Fibroblast of lung (primary cell): ENCODE measurements at regions not wholly inside any gene's neighbourhood (a gene's known extent, or its start where the extent isn't known, plus 50 kb on each side); places are given as distances from the start of the nearest gene placed in this dataset.

Experiments
- EZH2 ChIP-seq: IDR thresholded peaks from 2 replicates; pipeline ENCODE4 v1.5.1; 2012; ENCODE audit warnings: low read length, control low read depth, mild to moderate bottlenecking; ENCODE audit errors: missing control alignments
- TF ChIP-seq, protein P1 (sequence below), 2 donors: IDR thresholded peaks in 1 of 2; conservative IDR thresholded peaks in 1 of 2; 1 replicate in 1 of 2; 2 replicates in 1 of 2; pipeline ENCODE4 v1.5.1; 2011 to 2012; ENCODE audit warnings: low read length in 2 of 2, control low read depth in 1 of 2, inconsistent platforms in 1 of 2, low read depth in 1 of 2, mild to moderate bottlenecking in 1 of 2

DNA sequence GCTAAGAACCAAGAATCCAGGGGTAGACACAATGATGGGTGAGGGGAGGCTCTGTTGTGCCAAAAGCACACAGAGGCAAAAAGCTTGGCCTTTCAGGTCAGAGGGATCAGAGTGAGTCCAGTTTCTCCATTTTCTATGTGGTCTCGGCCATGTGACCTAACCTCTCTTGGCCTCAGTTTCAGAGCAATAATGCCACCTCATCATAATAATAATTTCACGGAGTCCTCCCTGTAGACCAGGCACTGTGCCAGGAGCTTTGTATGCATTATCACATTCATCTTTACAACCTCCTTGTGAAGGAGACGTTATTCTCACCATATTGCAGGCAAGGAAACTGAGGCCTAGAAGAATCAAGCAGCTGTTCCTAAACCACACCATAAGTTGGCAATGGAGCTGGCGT lies 120.2 kb downstream of the WT1 start:
- TF ChIP-seq, protein P1, sequence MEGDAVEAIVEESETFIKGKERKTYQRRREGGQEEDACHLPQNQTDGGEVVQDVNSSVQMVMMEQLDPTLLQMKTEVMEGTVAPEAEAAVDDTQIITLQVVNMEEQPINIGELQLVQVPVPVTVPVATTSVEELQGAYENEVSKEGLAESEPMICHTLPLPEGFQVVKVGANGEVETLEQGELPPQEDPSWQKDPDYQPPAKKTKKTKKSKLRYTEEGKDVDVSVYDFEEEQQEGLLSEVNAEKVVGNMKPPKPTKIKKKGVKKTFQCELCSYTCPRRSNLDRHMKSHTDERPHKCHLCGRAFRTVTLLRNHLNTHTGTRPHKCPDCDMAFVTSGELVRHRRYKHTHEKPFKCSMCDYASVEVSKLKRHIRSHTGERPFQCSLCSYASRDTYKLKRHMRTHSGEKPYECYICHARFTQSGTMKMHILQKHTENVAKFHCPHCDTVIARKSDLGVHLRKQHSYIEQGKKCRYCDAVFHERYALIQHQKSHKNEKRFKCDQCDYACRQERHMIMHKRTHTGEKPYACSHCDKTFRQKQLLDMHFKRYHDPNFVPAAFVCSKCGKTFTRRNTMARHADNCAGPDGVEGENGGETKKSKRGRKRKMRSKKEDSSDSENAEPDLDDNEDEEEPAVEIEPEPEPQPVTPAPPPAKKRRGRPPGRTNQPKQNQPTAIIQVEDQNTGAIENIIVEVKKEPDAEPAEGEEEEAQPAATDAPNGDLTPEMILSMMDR (conservative IDR thresholded peaks at IDR 0.05 in 1 of 2, IDR thresholded peaks at IDR 0.05 in 1 of 2; ENCODE audit: low read depth in 1 of 2, low read length in 2 of 2): no peak
- no peak for TF ChIP-seq EZH2
